GM18868 (cell line): ENCODE measurements at regions not wholly inside any gene's neighbourhood (a gene's known extent, or its start where the extent isn't known, plus 50 kb on each side); places are given as distances from the start of the nearest gene placed in this dataset.

ENCODE experiments used
- ATAC-seq: cut with Tn5 transposase; IDR thresholded peaks from one replicate; pipeline ENCODE4 v1.9.1; 2021; ENCODE audit warnings: mild to moderate bottlenecking, moderate library complexity; ENCODE audit not compliant: unreplicated experiment

- no peak for ATAC-seq
Observed at GRCh38 chr3:73680391-73681095, 55.8 kb upstream of the PDZRN3 start.

- no peak for ATAC-seq
Observed at GRCh38 chr3:73677336-73678024, 52.7 kb upstream of the PDZRN3 start.
